GM23248 (cell line): ENCODE measurements at regions not wholly inside any gene's neighbourhood (a gene's known extent, or its start where the extent isn't known, plus 50 kb on each side); places are given as distances from the start of the nearest gene placed in this dataset.

Source experiments
- EZH2 ChIP-seq: fragments of 200-600 bp; sonication (generic); IDR thresholded peaks from 2 replicates; pipeline ENCODE4 v1.6.1; 2018; ENCODE audit warnings: antibody characterized with exemption, mild to moderate bottlenecking; ENCODE audit not compliant: insufficient read depth, poor library complexity, severe bottlenecking
- EZH2phosphoT487 ChIP-seq: fragments of 200-600 bp; sonication (generic); IDR thresholded peaks from 2 replicates; pipeline ENCODE4 v1.6.1; 2018; ENCODE audit warnings: antibody characterized with exemption, moderate library complexity, mild to moderate bottlenecking, low read depth; ENCODE audit not compliant: insufficient read depth

DNA sequence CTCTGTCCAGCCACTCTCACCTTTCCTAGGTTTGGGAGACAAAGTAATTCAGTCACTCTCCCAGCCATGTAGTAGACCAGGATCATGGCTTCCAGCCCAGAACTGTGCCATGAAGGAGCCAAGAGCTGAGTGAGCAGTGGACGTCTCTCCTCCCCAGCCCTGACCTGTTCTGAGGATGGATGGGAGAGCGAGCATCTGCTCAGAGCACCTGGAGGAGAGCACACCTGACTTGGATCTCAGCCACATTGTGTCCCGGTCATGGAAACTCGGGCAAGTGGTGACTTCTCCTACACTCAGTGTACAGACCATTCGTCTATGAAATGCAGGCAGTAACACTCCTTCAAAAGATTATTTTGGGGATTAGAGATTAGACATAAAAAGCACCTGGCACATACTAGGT lies 299.7 kb downstream of the TNS1 start:
- TF ChIP-seq EZH2 (no peak), EZH2phosphoT487 (no peak)
